ENCODE measurements at regions not wholly inside any gene's neighbourhood (a gene's known extent, or its start where the extent isn't known, plus 50 kb on each side); places are given as distances from the start of the nearest gene placed in this dataset.

- no peak for DNase-seq (ENCODE audit: low read depth)
These were observed 57.7 kb downstream of the LRRC30 start for GRCh38 chr18:7288544-7288943.

GRCh38 chr18:7290077-7290476, 59.2 kb downstream of the LRRC30 start:
- DNase-seq (ENCODE audit: low read depth) = no peak

GRCh38 chr18:7291046-7291445, 60.2 kb downstream of the LRRC30 start:
- no peak for DNase-seq (ENCODE audit: low read depth)

GRCh38 chr18:7298149-7298548, 67.3 kb downstream of the LRRC30 start:
- DNase-seq (ENCODE audit: low read depth) = no peak

- no peak for DNase-seq (ENCODE audit: low read depth)
These were observed 70.2 kb downstream of the LRRC30 start for GRCh38 chr18:7301094-7301493.

GRCh38 chr18:7303316-7304060, 72.6 kb downstream of the LRRC30 start:
- no peak for DNase-seq (ENCODE audit: low read depth)

- DNase-seq (ENCODE audit: low read depth) = no peak
These were observed 73.1 kb downstream of the LRRC30 start for GRCh38 chr18:7304061-7304370.

GRCh38 chr18:7305416-7305815, 74.5 kb downstream of the LRRC30 start:
- DNase-seq (ENCODE audit: low read depth) = no peak

- DNase-seq (ENCODE audit: low read depth) = no peak
These were observed 76.1 kb downstream of the LRRC30 start for GRCh38 chr18:7307030-7307429.

- no peak for DNase-seq (ENCODE audit: low read depth)
These were observed 76.6 kb downstream of the LRRC30 start for GRCh38 chr18:7307526-7307925.

GRCh38 chr18:7317804-7318231, 86.9 kb downstream of the LRRC30 start:
- peak; percentile 2 for DNase-seq (ENCODE audit: low read depth)

- no peak for DNase-seq (ENCODE audit: low read depth)
These were observed 88.3 kb downstream of the LRRC30 start for GRCh38 chr18:7319161-7319560.

- DNase-seq (ENCODE audit: low read depth) = no peak
These were observed 90.9 kb downstream of the LRRC30 start for GRCh38 chr18:7321831-7322230.

- no peak for DNase-seq (ENCODE audit: low read depth)
These were observed 92.1 kb downstream of the LRRC30 start for GRCh38 chr18:7322817-7323485.

GRCh38 chr18:7325126-7325430, 94.2 kb downstream of the LRRC30 start:
- peak; percentile 37 for DNase-seq (ENCODE audit: low read depth)

GRCh38 chr18:7329016-7329415, 98.1 kb downstream of the LRRC30 start:
- peak; percentile 35 for DNase-seq (ENCODE audit: low read depth)

GRCh38 chr18:7332452-7332851, 101.6 kb downstream of the LRRC30 start:
- DNase-seq (ENCODE audit: low read depth) = peak; percentile 33

GRCh38 chr18:7333025-7333562, 102.2 kb downstream of the LRRC30 start:
- peak; percentile 10 for DNase-seq (ENCODE audit: low read depth)

- no peak for DNase-seq (ENCODE audit: low read depth)
These were observed 104.2 kb downstream of the LRRC30 start for GRCh38 chr18:7334973-7335568.

- no peak for DNase-seq (ENCODE audit: low read depth)
These were observed 105.7 kb downstream of the LRRC30 start for GRCh38 chr18:7336623-7337022.

GRCh38 chr18:7338846-7339245, 108.0 kb downstream of the LRRC30 start:
- DNase-seq (ENCODE audit: low read depth) = peak; percentile 6

GRCh38 chr18:7341581-7342337, 110.9 kb downstream of the LRRC30 start:
- DNase-seq (ENCODE audit: low read depth) = no peak

Measured in ELR (cell line).